Fibroblast of villous mesenchyme (primary cell): ENCODE measurements at regions not wholly inside any gene's neighbourhood (a gene's known extent, or its start where the extent isn't known, plus 50 kb on each side); places are given as distances from the start of the nearest gene placed in this dataset.
"Not testable (repeated sequence)": the region's sequence is repeated elsewhere in the genome, so short reads cannot be mapped to it uniquely, and the experiment has no call there.

ENCODE experiments used
- DNase-seq: peaks from one replicate; pipeline ENCODE4 v3.0.0-alpha.2; 2010; ENCODE audit warnings: low read depth
- H3K4me3 ChIP-seq: 2 replicates; pipeline ENCODE4 v1.5.1; 2011; ENCODE audit warnings: low read depth, mild to moderate bottlenecking, low read length
- TF ChIP-seq, protein P1 (sequence below): IDR thresholded peaks from 2 replicates; pipeline ENCODE4 v1.5.1; 2012; ENCODE audit warnings: low read depth, mild to moderate bottlenecking, low read length; ENCODE audit not compliant: insufficient read depth

DNA sequence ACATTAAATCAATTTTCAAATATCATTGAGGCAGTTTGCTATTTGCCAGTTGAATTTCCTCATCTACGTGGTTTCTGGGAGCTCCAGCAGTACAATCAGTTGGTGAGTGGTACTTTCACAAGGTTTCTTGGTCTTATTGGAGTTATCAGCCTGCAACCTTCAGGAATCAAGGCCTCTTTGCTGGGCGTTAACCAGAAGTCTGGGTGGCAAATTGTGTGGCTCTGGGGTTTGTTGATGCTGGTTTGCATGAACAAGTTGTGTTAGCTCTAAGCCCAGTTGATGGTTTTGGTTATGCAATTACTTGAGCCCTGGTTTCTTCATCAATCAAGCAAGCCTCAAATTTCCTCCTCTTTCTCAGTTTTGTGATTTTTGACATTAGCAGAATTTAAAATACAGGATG, 152.9 kb upstream of the ANKRD55 start:
- no peak overlapping the region for H3K4me3 ChIP-seq
- no peak for DNase-seq
- TF ChIP-seq, protein P1, sequence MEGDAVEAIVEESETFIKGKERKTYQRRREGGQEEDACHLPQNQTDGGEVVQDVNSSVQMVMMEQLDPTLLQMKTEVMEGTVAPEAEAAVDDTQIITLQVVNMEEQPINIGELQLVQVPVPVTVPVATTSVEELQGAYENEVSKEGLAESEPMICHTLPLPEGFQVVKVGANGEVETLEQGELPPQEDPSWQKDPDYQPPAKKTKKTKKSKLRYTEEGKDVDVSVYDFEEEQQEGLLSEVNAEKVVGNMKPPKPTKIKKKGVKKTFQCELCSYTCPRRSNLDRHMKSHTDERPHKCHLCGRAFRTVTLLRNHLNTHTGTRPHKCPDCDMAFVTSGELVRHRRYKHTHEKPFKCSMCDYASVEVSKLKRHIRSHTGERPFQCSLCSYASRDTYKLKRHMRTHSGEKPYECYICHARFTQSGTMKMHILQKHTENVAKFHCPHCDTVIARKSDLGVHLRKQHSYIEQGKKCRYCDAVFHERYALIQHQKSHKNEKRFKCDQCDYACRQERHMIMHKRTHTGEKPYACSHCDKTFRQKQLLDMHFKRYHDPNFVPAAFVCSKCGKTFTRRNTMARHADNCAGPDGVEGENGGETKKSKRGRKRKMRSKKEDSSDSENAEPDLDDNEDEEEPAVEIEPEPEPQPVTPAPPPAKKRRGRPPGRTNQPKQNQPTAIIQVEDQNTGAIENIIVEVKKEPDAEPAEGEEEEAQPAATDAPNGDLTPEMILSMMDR: no peak

DNA sequence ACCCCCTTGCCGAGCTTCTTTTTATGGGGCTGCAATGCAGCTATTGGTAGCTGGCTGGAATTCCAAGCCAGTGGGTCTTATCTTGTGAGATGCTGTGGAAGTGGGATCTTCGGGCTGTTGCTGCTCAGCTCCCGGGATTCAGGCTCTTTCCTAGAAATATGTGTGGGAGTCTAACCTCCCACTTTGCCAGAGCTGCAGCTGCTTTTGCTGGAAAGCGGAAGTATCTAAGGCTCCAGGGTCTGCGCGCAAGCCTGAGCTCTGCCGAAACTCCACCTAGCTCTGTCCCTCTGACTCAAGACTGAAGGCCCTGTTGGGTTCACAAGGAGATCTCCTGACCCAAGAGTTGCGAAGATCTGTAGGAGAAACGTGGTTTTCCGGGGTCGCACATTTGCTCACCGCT, 151.1 kb upstream of the ANKRD55 start:
- peak overlapping the region; percentile 42 for H3K4me3 ChIP-seq
- TF ChIP-seq, protein P1: no peak
- peak; percentile 75 for DNase-seq

DNA sequence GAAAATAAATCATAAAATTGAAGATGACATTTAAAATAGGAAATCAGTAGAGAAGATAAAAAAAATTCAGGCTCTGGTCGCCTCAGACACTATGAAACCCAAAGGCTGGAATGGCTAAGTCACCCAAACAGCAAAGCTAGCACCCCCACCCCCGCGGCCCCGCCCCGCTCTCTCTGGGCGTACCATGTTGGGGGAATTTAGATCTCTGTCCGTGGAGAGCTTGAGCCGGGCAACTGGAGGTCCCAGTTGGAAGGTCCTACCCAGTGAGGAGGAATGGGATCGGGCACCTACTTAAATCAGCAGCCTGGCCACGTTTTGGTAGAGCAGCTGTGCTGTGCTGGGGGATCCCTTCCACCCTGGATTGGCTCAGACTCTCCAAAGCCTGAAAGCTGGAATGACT, 150.6 kb upstream of the ANKRD55 start:
- TF ChIP-seq, protein P1: no peak
- DNase-seq: no peak
- peak overlapping the region; percentile 42 for H3K4me3 ChIP-seq

DNA sequence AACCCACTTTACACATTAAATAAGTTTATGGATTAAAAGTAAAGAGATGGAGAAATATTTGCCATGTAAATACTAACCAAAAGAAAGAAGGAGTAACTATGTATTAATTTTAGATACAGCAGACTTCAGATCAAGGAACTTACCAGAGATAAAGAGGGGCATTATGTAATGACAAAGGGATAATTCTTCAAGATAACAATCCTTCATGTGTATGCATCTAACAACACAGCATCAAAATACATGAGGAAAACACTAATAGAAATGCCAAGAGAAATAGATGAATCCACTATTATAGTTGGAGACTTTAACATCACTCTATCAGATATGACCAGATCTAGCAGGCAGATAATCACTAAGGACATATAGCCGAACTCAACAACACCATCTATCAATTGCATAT, 149.8 kb upstream of the ANKRD55 start:
- DNase-seq: no peak
- H3K4me3 ChIP-seq: no peak overlapping the region
- TF ChIP-seq, protein P1: no peak

DNA sequence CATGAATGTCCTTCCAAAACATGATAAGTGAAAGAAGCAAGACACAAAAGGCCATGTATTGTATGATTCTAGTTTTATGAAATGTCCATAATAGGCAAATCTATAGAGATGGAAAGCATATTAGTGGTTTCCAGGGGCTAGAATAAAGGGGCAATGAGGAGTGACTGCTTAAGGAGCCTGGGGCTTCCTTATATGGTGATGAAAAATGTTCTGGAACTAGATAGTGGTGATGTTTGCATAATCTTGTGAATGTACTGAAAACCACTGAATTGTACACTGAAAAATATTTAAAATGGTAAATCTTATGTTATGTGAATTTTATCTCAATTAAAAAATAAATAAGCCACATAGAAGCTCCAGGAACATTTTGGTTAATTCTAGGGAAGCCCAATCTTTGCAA, 144.4 kb upstream of the ANKRD55 start:
- TF ChIP-seq, protein P1: no peak
- no peak for DNase-seq
- no peak overlapping the region for H3K4me3 ChIP-seq

DNA sequence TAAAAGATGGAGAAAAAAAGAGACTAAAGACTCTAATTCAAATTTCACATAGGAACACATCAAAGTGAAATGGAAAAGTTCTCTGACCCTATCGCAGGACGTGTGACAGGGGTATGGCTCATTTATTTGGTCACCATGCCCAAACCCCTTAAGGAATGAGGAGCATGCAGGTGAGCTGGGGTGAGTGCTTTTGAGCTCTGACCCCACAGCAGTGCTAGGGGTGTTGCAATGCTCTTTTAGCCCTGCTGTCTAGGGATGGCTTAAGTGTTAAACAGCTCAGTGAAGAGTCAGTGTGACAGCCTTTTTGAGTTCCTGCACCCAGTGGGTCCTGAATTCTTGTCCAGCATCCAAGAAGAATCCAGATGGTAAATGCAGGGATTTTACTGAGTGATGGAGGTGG, 143.0 kb upstream of the ANKRD55 start:
- DNase-seq: no peak

DNA sequence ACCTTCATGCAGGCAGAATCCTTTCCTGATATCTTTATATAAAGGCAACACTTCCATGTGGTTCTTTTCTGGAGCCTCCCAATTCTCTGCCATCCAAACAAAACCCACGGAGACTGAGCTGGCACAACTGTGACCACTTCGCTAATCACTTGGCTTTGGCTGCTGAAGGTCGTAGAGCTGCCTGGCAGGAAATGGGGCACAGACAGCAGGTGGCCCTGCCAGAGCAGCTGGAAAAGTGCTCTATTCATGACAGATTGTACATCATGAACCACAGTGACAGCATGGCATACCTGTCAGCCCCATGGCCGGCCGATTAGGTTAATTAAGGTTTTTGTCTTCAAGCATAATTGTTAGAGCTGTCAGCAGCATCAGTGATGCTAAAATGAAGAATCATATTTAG, 141.9 kb upstream of the ANKRD55 start:
- no peak for DNase-seq
- H3K4me3 ChIP-seq: no peak overlapping the region
- TF ChIP-seq, protein P1: no peak

More for the DNA sequence above, 143.0 kb upstream of the ANKRD55 start:
- no peak overlapping the region for H3K4me3 ChIP-seq
- TF ChIP-seq, protein P1: no peak

DNA sequence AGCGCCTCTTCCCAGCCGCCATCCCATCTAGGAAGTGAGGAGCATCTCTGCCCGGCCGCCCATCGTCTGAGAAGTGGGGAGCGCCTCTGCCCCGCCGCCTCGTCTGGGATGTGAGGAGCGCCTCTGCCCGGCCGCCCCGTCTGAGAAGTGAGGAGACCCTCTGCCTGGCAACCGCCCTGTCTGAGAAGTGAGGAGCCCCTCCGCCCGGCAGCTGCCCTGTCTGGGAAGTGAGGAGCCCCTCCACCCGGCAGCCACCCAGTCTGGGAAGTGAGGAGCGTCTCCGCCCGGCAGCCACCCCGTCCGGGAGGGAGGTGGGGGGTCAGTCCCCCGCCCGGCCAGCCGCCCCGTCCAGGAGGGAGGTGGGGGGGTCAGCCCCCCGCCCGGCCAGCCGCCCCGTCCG, 139.4 kb upstream of the ANKRD55 start:
- not testable (repeated sequence) for H3K4me3 ChIP-seq, DNase-seq
